ENCODE measurements at regions not wholly inside any gene's neighbourhood (a gene's known extent, or its start where the extent isn't known, plus 50 kb on each side); places are given as distances from the start of the nearest gene placed in this dataset.

- no peaks in the 10 kb centered on the region for H3K4me1 ChIP-seq (ENCODE audit: low read length)
- no peaks in the 10 kb centered on the region for H3K9me2 ChIP-seq (replicated peaks; ENCODE audit: insufficient read depth, low read length)
- no peaks in the 10 kb centered on the region for H3K27me3 ChIP-seq (replicated peaks; ENCODE audit: insufficient read depth, low read length)
- no peak overlapping the region for H3K4me2 ChIP-seq (ENCODE audit: low read depth, low read length)
- DNase-seq, result no peak
- H3F3A ChIP-seq (ENCODE audit: insufficient read depth, low read length), result no peaks in the 10 kb centered on the region
- H3K9me3 ChIP-seq (replicated peaks; ENCODE audit: insufficient read depth, low read length), result no peaks in the 10 kb centered on the region
- H4K20me1 ChIP-seq (ENCODE audit: insufficient read depth, low read length), result no peaks in the 10 kb centered on the region
- no peaks in the 10 kb centered on the region for H3K79me2 ChIP-seq (ENCODE audit: low read length)
- H3K27ac ChIP-seq (ENCODE audit: low read length), result no peak overlapping the region
- H3K9ac ChIP-seq (ENCODE audit: low read length), result no peak overlapping the region
- H2AFZ ChIP-seq (ENCODE audit: low read length), result no peak overlapping the region
- no peaks in the 10 kb centered on the region for H3K36me3 ChIP-seq (replicated peaks; ENCODE audit: insufficient read depth, low read length)
- no peak for TF ChIP-seq CTCF (IDR thresholded peaks at IDR 0.05; ENCODE audit: low read length)
- no peak for TF ChIP-seq EZH2 (optimal IDR thresholded peaks at IDR 0.05; ENCODE audit: low read depth, low read length)
- TF ChIP-seq EZH2phosphoT487 (IDR thresholded peaks at IDR 0.05; ENCODE audit: low read length), result no peak
- no peak overlapping the region for H3K4me3 ChIP-seq (ENCODE audit: low read length)
Measured at GRCh38 chr12:98439471-98439951, 75.9 kb upstream of the TMPO start.

GRCh38 chr12:98439981-98440581 is 75.3 kb upstream of the TMPO start:
- H3K9ac ChIP-seq (ENCODE audit: low read length), result no peak overlapping the region
- H4K20me1 ChIP-seq (ENCODE audit: insufficient read depth, low read length), result no peaks in the 10 kb centered on the region
- H3K27ac ChIP-seq (ENCODE audit: low read length), result no peak overlapping the region
- no peaks in the 10 kb centered on the region for H3K27me3 ChIP-seq (replicated peaks; ENCODE audit: insufficient read depth, low read length)
- H2AFZ ChIP-seq (ENCODE audit: low read length), result no peak overlapping the region
- H3K36me3 ChIP-seq (replicated peaks; ENCODE audit: insufficient read depth, low read length), result no peaks in the 10 kb centered on the region
- no peaks in the 10 kb centered on the region for H3K4me1 ChIP-seq (ENCODE audit: low read length)
- no peak overlapping the region for H3K4me2 ChIP-seq (ENCODE audit: low read depth, low read length)
- TF ChIP-seq EZH2 (optimal IDR thresholded peaks at IDR 0.05; ENCODE audit: low read depth, low read length) (no peak), CTCF (IDR thresholded peaks at IDR 0.05; ENCODE audit: low read length) (no peak), EZH2phosphoT487 (IDR thresholded peaks at IDR 0.05; ENCODE audit: low read length) (no peak)
- H3K79me2 ChIP-seq (ENCODE audit: low read length), result no peaks in the 10 kb centered on the region
- no peaks in the 10 kb centered on the region for H3K9me3 ChIP-seq (replicated peaks; ENCODE audit: insufficient read depth, low read length)
- no peaks in the 10 kb centered on the region for H3K9me2 ChIP-seq (replicated peaks; ENCODE audit: insufficient read depth, low read length)
- H3F3A ChIP-seq (ENCODE audit: insufficient read depth, low read length), result no peaks in the 10 kb centered on the region
- H3K4me3 ChIP-seq (ENCODE audit: low read length), result no peak overlapping the region
- no peak for DNase-seq

GRCh38 chr12:98446060-98446459 is 69.3 kb upstream of the TMPO start:
- TF ChIP-seq CTCF (IDR thresholded peaks at IDR 0.05; ENCODE audit: low read length) (no peak), EZH2phosphoT487 (IDR thresholded peaks at IDR 0.05; ENCODE audit: low read length) (no peak)

More at GRCh38 chr12:98446060-98446459, 69.3 kb upstream of the TMPO start:
- Histone ChIP-seq H3K4me3 (ENCODE audit: low read length) (no peak overlapping the region), H3K36me3 (replicated peaks; ENCODE audit: insufficient read depth, low read length) (no peaks in the 10 kb centered on the region), H4K20me1 (ENCODE audit: insufficient read depth, low read length) (no peaks in the 10 kb centered on the region), H3K9ac (ENCODE audit: low read length) (no peak overlapping the region), H3K79me2 (ENCODE audit: low read length) (no peaks in the 10 kb centered on the region), H3K9me2 (replicated peaks; ENCODE audit: insufficient read depth, low read length) (no peaks in the 10 kb centered on the region), H3K27ac (ENCODE audit: low read length) (no peak overlapping the region), H3K4me1 (ENCODE audit: low read length) (no peaks in the 10 kb centered on the region), H3F3A (ENCODE audit: insufficient read depth, low read length) (no peaks in the 10 kb centered on the region), H3K9me3 (replicated peaks; ENCODE audit: insufficient read depth, low read length) (no peaks in the 10 kb centered on the region), H3K4me2 (ENCODE audit: low read depth, low read length) (no peak overlapping the region), H2AFZ (ENCODE audit: low read length) (no peak overlapping the region), H3K27me3 (replicated peaks; ENCODE audit: insufficient read depth, low read length) (no peaks in the 10 kb centered on the region)
- DNase-seq, result no peak
